Breast epithelium (tissue), 4 donors: ENCODE measurements at regions not wholly inside any gene's neighbourhood (a gene's known extent, or its start where the extent isn't known, plus 50 kb on each side); places are given as distances from the start of the nearest gene placed in this dataset.

ENCODE experiments used
- DNase-seq, 2 donors: peaks; one replicate each; pipeline ENCODE4 v3.0.0-alpha.2; 2019; ENCODE audit warnings: low spot score in 2 of 2
- H3K27ac ChIP-seq, 2 donors: fragments of 200-600 bp; sonication (generic) in 1 of 2; one replicate each; pipeline ENCODE4 v1.5.1; 2016 to 2019; ENCODE audit warnings: mild to moderate bottlenecking in 1 of 2
- H3K27me3 ChIP-seq, 2 donors: fragments of 200-600 bp; sonication (generic) in 1 of 2; one replicate each; pipeline versions ENCODE4 v1.5.1 to v1.6.0; 2017 to 2019; ENCODE audit warnings: control low read depth in 1 of 2, mild to moderate bottlenecking in 1 of 2
- H3K36me3 ChIP-seq: fragments of 200-600 bp; one replicate; pipeline ENCODE4 v1.5.1; 2019
- H3K4me1 ChIP-seq, 2 donors: fragments of 200-600 bp; sonication (generic); one replicate each; pipeline ENCODE4 v1.5.1; 2016 to 2019; ENCODE audit warnings: control low read depth in 1 of 2
- H3K4me3 ChIP-seq, 3 donors: fragments of 200-600 bp; sonication (generic); 1 replicate in 2 of 3; 2 replicates in 1 of 3; pipeline ENCODE4 v1.5.1; 2016 to 2019; ENCODE audit warnings: mild to moderate bottlenecking in 3 of 3, moderate library complexity in 2 of 3
- H3K9me3 ChIP-seq, 2 donors: fragments of 200-600 bp; sonication (generic) in 1 of 2; one replicate each; pipeline ENCODE4 v1.5.1; 2016 to 2019; ENCODE audit warnings: control low read depth in 1 of 2
- POLR2A ChIP-seq: fragments of 450-650 bp; IDR thresholded peaks from one replicate; pipeline ENCODE4 v1.6.1; 2016; ENCODE audit warnings: antibody characterized with exemption, mild to moderate bottlenecking, moderate library complexity
- POLR2AphosphoS5 ChIP-seq, 3 donors: sonication (generic); formaldehyde crosslinking; IDR thresholded peaks; one replicate each; pipeline ENCODE4 v1.6.1; 2017; ENCODE audit warnings: antibody characterized with exemption in 3 of 3
- intact Hi-C: fragments of 100-400 bp; cut with DNase I; formaldehyde crosslinking; loops from one replicate; pipeline ENCODE4 v1.15.1; 2023; ENCODE audit warnings: low total_unique reads
- TF ChIP-seq, protein P1 (sequence below), 3 donors: fragments of 450-650 bp; IDR thresholded peaks; one replicate each; pipeline ENCODE4 v1.5.1; 2016 to 2017; ENCODE audit warnings: antibody characterized with exemption in 3 of 3, mild to moderate bottlenecking in 3 of 3, moderate library complexity in 3 of 3

DNA sequence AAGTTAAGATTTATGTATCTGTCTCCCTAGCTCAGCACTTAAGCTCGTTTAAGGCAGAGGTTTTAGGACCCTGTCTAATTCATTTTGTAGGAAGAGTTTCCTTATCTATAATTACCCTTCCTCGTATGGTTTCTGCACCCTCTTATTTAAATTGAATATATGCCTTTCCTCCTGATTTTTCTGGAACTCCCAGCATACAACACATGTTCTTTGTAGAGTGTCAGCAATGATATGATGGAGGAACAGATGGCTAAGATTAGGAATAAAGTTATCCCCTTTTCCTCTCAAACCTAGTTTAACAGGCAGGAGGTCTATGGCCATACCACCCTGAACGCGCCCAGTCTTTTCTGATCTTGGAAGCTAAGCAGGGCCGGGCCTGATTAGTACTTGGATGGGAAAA lies 359.5 kb downstream of the PCDH17 start:
- no peak for DNase-seq
- no peaks in the 10 kb centered on the region for H3K36me3 ChIP-seq
- no peaks in the 10 kb centered on the region for H3K4me1 ChIP-seq
- intact Hi-C loops: no loop called here
- H3K4me3 ChIP-seq: no peak overlapping the region
- H3K9me3 ChIP-seq: no peaks in the 10 kb centered on the region
- TF ChIP-seq POLR2A (no peak), POLR2AphosphoS5 (IDR thresholded peaks at IDR 0.05) (no peak)
- TF ChIP-seq, protein P1, sequence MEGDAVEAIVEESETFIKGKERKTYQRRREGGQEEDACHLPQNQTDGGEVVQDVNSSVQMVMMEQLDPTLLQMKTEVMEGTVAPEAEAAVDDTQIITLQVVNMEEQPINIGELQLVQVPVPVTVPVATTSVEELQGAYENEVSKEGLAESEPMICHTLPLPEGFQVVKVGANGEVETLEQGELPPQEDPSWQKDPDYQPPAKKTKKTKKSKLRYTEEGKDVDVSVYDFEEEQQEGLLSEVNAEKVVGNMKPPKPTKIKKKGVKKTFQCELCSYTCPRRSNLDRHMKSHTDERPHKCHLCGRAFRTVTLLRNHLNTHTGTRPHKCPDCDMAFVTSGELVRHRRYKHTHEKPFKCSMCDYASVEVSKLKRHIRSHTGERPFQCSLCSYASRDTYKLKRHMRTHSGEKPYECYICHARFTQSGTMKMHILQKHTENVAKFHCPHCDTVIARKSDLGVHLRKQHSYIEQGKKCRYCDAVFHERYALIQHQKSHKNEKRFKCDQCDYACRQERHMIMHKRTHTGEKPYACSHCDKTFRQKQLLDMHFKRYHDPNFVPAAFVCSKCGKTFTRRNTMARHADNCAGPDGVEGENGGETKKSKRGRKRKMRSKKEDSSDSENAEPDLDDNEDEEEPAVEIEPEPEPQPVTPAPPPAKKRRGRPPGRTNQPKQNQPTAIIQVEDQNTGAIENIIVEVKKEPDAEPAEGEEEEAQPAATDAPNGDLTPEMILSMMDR (IDR thresholded peaks at IDR 0.05): no peak
- H3K27me3 ChIP-seq: no peaks in the 10 kb centered on the region
- H3K27ac ChIP-seq: no peak overlapping the region

DNA sequence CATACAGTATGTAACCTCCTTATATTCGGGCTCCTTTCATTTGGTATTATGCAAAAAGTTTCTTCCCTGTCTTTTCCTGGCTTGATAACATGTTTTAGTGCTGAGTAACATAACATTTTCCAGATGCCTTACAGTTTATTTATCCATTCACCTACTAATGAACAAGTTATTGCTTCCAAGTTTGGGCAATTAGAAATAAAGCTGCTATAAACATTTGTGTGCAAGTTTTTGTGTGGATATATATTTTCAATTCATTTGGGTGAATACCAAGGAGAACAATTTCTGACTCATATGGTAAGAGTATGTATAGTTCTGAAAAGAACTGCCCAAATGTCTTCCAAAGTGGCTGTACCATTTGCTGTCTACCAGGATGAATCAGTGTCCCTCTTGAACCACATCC lies 360.9 kb downstream of the PCDH17 start:
- DNase-seq: no peak
- Histone ChIP-seq H3K27ac (no peak overlapping the region), H3K36me3 (no peaks in the 10 kb centered on the region), H3K9me3 (no peaks in the 10 kb centered on the region), H3K4me1 (no peaks in the 10 kb centered on the region), H3K4me3 (no peak overlapping the region), H3K27me3 (no peaks in the 10 kb centered on the region)
- TF ChIP-seq POLR2A: no peak
- TF ChIP-seq, protein P1 (IDR thresholded peaks at IDR 0.05): no peak
- no peak for TF ChIP-seq POLR2AphosphoS5 (IDR thresholded peaks at IDR 0.05)
- intact Hi-C loops: no loop called here

DNA sequence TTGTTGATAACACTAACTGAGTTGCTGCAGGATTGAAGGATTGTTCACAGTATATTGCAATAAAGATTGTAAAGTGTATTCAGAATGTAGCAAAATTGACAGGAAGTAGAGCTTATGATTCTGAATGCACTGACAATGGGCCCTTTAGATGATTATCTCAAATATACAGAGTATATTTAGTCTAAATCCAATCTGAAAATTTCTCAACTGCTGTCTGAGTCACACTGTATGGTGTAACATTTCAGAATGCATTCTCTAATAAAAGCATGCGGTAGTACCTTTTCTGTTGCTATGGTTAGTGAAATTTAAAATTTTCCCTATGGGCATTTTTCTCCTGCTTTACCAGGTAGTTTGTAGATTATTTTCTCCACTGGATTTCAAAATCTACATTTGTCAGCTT lies 365.2 kb downstream of the PCDH17 start:
- no peaks in the 10 kb centered on the region for H3K4me1 ChIP-seq
- TF ChIP-seq, protein P1 (IDR thresholded peaks at IDR 0.05): no peak
- no peak for TF ChIP-seq POLR2AphosphoS5 (IDR thresholded peaks at IDR 0.05)
- TF ChIP-seq POLR2A: no peak
- H3K9me3 ChIP-seq: no peaks in the 10 kb centered on the region
- H3K27me3 ChIP-seq: no peaks in the 10 kb centered on the region
- H3K27ac ChIP-seq: no peak overlapping the region
- no peak overlapping the region for H3K4me3 ChIP-seq
- no peaks in the 10 kb centered on the region for H3K36me3 ChIP-seq
- no peak for DNase-seq
- intact Hi-C loops: no loop called here

DNA sequence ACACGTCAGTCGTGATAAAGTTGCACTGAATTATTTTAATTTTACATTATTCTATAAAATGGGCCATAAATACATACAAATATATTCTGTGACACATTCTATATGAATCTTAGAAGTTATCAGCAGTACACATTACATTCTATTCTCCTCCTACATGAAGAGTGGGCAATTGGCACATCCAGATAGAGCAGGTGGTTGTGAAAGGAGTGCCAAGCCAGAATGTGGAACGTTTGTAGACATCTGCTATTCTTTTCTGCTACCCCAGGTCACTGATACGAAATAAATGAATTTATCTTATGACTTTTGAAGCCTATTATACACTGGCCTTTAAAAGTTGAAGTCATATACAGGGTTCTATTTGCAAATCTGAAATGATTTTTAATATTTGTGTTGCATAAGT lies 373.2 kb downstream of the PCDH17 start:
- no peaks in the 10 kb centered on the region for H3K36me3 ChIP-seq
- no peak overlapping the region for H3K4me3 ChIP-seq
- H3K27me3 ChIP-seq: no peaks in the 10 kb centered on the region
- H3K4me1 ChIP-seq: no peaks in the 10 kb centered on the region
- no peak for DNase-seq
- no peaks in the 10 kb centered on the region for H3K9me3 ChIP-seq
- intact Hi-C loops: no loop called here
- TF ChIP-seq, protein P1 (IDR thresholded peaks at IDR 0.05): no peak
- no peak for TF ChIP-seq POLR2AphosphoS5 (IDR thresholded peaks at IDR 0.05)
- TF ChIP-seq POLR2A: no peak
- no peak overlapping the region for H3K27ac ChIP-seq

DNA sequence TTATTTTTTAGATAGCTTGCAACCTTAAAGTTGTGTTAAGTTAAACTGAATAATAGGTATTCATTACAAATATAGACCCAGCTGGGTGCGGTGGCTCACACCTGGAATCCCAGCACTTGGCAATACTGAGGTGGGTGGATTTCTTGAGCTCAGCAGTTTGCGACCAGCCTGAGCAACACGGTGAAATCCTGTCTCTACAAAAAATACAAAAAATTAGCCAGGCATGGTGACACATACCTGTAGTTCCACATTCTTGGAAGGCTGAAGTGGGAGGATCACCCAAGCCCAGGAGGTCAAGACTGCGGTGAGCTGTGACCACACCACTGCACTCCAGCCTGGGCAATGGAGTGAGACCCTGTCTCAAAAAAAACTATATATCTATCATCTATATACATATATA lies 386.5 kb downstream of the PCDH17 start:
- Histone ChIP-seq H3K9me3 (no peaks in the 10 kb centered on the region), H3K4me3 (no peak overlapping the region), H3K4me1 (no peaks in the 10 kb centered on the region), H3K27me3 (no peaks in the 10 kb centered on the region), H3K27ac (no peak overlapping the region), H3K36me3 (no peaks in the 10 kb centered on the region)
- TF ChIP-seq POLR2AphosphoS5 (IDR thresholded peaks at IDR 0.05) (no peak), POLR2A (no peak)
- TF ChIP-seq, protein P1 (IDR thresholded peaks at IDR 0.05): no peak
- intact Hi-C loops: no loop called here
- no peak for DNase-seq
